Medulla oblongata (tissue), 1 donor: ENCODE measurements at regions not wholly inside any gene's neighbourhood (a gene's known extent, or its start where the extent isn't known, plus 50 kb on each side); places are given as distances from the start of the nearest gene placed in this dataset.
"Not testable (repeated sequence)": the region's sequence is repeated elsewhere in the genome, so short reads cannot be mapped to it uniquely, and the experiment has no call there.

Source experiments
- DNase-seq: peaks from one replicate; pipeline ENCODE4 v3.0.0-alpha.2; 2015; ENCODE audit errors: extremely low spot score

DNA sequence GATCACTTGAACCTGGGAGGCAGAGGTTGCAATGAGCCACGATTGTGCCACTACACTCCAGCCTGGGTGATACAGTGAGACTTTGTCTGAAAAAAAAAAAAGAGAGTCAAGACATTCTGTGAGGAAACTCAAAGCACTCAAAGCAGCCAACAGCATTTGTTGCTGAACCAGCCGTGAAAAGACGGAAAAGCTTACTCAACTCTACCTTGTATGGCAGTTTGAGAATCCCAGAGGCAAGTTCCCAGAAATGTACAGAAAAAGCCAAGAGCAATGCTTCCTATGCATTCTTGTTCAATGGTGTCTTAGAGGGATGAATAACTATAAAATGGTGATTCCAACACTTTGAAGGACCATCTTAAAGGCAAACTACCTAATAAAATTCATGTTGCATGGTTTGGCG lies 170.2 kb downstream of the HSD17B3 start:
- no peak for DNase-seq

DNA sequence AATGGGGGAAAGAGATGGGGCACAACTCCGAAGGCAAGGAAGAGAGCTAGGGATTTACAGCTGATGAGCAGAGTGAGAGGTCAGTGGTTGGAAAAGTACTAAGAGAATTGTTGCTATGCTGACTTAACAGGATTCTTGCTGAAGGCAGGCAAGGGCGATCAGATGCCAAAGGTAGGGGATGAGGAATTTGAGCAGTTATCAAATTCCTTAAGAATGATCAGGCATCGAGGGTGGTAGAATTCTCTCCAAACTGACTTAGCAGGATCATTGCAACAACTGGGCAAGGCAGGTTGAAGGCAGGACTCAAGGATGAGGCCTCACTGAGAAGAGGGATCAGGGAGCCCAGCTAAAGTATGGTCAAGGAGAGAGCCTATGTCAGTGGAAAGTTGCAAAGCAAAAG lies 171.0 kb downstream of the HSD17B3 start:
- no peak for DNase-seq

DNA sequence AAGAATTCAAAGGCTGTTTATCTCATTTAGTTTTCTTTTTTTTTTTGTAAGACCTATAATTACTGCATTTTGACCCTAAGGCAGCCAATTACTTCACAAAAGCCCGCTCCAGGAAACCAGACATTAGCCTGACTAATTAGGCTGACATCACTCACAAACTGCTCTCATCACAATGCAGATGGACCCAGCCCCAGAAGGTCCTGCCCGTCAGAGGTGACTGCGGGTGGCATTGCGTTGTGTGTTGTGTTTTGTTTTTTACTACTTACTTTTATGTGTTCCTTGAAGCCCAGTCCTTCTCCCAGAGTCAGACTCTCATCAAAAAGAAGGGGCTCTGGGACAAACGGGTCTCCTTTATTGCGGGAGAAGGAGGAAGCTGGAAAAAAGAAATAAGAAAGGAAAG lies 172.2 kb downstream of the HSD17B3 start:
- no peak for DNase-seq

- DNase-seq: no peak
Observed at GRCh38 chr9:96128880-96129279, 173.1 kb downstream of the HSD17B3 start.

GRCh38 chr9:96126321-96126881 lies 175.6 kb downstream of the HSD17B3 start:
- DNase-seq: no peak

- no peak for DNase-seq
Observed at GRCh38 chr9:96125624-96126023, 176.4 kb downstream of the HSD17B3 start.

DNA sequence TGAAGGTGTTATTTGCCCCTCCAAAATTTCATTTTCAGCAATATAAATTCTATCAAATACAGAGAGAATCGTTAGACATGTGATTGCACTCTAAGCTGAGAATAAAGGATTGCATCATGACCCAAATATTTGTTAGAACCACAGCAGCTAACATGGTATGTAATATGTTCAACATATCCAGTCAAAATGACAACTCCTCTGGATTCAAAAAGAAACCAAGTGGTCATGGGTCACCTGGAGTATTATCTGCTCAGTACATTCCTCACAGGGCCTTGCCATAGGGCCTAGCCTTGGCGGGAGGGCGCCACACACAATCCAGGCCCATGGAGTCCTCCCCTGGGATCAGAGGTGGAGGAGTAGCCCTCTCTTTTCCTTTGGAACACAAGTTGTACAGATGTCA lies 179.2 kb downstream of the HSD17B3 start:
- DNase-seq: no peak

- DNase-seq: no peak
Observed at GRCh38 chr9:96122282-96122681, 179.7 kb downstream of the HSD17B3 start.

DNA sequence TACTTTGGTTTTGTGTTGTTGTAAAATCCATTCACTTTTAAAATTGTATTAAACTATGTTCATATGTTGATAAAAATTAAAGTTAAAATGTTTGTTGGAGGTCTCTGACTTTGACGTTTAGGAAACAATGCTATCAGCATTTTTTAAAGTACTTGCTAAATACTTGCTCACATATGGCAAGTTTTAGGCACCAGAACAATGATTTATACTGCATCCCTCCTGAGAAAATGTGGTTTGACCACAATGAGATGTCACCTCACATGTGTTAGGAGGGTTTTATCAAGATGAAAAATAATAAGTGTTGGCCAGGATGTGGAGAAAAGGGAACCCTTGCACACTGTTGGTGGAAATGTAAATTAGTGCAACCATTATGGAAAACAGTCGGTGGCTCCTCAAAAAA lies 180.8 kb downstream of the HSD17B3 start:
- no peak for DNase-seq

DNA sequence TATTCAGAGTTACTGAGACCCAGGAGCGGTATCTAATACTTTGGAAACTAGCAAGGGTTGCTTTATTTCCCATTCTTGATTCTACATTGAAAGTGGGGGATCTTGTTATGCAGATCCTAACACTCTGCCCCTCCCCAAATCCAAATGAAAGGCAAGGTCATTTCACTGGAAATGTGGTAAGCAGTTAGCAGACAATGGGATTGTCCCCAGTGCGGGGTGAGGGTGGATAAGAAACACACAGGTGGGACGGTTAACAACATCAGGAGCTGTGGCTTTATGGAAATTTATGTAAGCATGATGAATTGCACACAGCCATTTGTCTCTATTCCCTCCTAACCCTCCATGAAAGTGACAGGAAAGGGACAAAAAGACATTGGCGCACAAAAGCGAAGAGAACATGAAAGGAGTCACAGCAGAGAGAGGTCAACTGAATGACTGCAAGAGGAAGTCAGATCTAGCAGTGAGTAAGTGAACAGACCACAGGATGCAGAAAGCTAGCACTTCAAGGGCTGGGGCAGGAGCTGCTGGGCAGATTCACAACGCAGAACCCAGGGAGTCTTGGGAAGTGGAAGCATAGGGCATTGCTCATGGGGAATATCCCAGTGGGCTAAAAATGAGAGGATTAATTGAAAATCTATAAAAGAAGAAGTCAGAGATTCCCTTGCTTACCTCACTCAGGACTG lies 184.4 kb downstream of the HSD17B3 start:
- DNase-seq: no peak

- DNase-seq: peak; percentile 98
Observed at GRCh38 chr9:96116275-96117064, 185.5 kb downstream of the HSD17B3 start.

- no peak for DNase-seq
Observed at GRCh38 chr9:96115836-96116235, 186.1 kb downstream of the HSD17B3 start.

DNA sequence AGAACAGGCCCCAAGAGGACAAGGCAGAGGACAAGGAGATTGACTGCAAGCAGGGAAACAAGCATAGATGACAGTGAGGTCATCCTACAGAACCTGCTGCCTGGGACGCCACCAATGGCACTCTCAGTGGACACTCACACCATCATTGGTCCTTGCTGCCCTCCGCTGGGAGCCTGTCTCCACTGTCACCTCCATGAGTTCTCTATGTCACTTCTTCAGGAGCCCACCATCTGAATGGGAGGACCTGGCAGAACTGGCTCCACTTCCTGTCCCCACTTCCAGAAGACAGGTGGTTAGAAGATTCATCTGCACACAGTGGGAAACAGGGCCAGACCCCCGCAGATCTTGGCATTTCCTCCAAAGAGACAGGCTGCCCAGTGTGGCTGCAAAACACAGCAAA lies 188.9 kb downstream of the HSD17B3 start:
- no peak for DNase-seq

GRCh38 chr9:96109680-96110351 lies 192.2 kb downstream of the HSD17B3 start:
- DNase-seq: no peak

DNA sequence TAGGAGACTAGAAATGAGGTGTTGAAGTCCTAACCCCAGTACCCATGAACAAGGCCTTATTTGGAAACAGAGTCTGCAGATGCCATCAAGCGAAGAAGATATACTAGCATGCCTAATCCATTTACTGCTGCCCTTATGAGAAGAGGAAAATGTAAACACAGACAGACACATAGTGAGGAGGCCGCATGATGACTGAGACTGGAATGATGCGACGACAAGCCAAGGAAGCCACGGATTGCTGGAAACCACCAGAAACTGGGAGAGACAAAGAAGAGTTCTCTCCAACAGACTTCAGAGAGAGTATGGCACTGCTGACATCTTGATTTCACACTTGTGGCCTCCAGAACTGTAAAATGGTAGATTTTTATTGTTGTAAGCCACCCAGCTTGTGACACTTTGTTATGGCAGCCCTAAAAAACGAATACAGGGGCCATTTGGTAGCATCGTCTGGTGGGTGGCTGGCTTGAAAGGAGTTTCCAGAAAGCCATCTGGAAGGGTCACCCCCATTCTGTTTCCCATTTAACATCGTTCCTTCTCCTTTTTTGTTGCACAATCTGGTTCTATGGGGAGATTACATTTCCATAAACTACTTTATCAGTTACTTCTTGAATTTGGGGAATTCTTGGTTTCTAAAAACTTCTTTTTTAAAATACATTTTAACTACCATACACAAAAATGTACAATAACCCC lies 193.1 kb downstream of the HSD17B3 start:
- DNase-seq: no peak

DNA sequence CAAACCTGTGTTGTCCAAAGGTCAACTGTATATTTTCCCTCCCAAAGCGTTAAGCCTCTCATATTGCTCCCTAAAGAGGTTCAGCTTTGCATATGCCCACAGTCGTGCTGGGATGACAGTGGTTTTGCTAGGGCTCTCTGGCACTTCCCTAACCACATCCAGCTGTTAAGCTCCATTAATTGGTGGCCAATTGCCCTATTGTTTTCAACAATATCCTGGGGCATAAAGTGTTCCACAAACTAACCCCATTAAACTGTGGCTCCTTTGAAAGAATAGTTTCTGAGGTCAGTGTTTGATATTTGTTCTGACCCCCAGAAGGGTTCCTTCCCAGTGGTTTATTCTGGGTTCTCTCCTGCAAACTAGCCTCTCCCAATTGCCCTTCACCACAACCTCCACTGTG lies 194.5 kb downstream of the HSD17B3 start:
- DNase-seq: no peak

GRCh38 chr9:96100385-96101300 lies 201.3 kb downstream of the HSD17B3 start:
- DNase-seq: no peak

DNA sequence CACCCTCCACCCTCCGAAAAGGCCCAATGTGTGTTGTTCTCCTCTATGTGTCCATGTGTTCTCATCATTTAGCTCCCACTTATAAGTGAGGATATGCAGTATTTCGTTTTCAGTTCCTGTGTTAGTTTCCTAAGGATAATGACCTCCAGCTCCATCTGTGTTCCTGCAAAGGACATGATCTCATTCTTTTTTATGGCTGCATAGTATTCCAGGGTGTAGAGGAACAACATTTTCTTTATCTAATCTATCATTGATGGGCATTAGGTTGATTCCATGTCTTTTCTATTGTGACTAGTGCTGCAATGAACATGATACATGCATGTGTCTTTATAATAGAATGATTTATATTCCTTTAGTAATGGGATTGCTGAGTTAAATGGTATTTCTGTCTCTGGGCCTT lies 211.3 kb downstream of the HSD17B3 start:
- DNase-seq: not testable (repeated sequence)

- DNase-seq: no peak
Observed at GRCh38 chr9:96089452-96090085, 212.4 kb downstream of the HSD17B3 start.

DNA sequence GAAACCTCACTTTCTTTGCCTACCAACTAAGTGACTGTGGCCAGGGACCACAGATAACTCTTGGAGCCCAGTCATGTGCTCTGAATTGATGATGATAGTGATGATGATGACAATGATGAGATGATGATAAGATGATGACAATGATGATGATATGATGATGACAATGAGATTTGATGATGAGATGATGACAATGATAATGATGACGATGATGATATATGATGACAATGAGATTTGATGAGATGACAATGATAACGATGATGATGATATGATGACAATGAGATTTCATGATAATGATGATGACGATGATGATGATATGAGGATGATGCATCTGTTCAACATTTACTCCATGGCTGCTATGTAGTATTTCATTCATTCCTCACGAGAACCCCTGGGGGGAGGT lies 213.0 kb downstream of the ERCC6L2 start:
- DNase-seq: no peak
